ENCODE measurements at regions not wholly inside any gene's neighbourhood (a gene's known extent, or its start where the extent isn't known, plus 50 kb on each side); places are given as distances from the start of the nearest gene placed in this dataset.

DNA sequence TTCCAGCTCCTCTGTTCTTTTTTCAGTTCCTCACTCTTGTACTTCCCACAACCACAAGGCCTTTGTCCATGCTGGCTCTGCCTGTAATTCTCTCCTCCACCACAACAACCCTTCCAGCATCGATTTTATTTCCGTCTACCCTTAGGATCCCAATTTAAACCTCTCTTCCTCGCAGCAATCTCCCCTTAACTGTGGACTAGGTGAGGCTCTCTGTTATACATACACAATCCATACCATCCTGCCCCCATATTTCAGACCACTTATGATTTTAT is 90.4 kb upstream of the ZC3H11B start:
- H3K36me3 ChIP-seq (replicated peaks): no peaks in the 10 kb centered on the region
- DNase-seq: no peak
- H3K27me3 ChIP-seq (replicated peaks): no peaks in the 10 kb centered on the region
- no peak overlapping the region for H3K27ac ChIP-seq
- TF ChIP-seq, protein P1, sequence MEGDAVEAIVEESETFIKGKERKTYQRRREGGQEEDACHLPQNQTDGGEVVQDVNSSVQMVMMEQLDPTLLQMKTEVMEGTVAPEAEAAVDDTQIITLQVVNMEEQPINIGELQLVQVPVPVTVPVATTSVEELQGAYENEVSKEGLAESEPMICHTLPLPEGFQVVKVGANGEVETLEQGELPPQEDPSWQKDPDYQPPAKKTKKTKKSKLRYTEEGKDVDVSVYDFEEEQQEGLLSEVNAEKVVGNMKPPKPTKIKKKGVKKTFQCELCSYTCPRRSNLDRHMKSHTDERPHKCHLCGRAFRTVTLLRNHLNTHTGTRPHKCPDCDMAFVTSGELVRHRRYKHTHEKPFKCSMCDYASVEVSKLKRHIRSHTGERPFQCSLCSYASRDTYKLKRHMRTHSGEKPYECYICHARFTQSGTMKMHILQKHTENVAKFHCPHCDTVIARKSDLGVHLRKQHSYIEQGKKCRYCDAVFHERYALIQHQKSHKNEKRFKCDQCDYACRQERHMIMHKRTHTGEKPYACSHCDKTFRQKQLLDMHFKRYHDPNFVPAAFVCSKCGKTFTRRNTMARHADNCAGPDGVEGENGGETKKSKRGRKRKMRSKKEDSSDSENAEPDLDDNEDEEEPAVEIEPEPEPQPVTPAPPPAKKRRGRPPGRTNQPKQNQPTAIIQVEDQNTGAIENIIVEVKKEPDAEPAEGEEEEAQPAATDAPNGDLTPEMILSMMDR (IDR thresholded peaks at IDR 0.05; ENCODE audit: low read depth, low read length, missing control alignments): peak; percentile 41
- in situ Hi-C loops (cut with HindIII; ENCODE audit: low pct_ligation_motif_present, low sequenced_read_pairs): no loop called here
- no peak overlapping the region for H3K4me3 ChIP-seq (ENCODE audit: low read depth, low read length)

DNA sequence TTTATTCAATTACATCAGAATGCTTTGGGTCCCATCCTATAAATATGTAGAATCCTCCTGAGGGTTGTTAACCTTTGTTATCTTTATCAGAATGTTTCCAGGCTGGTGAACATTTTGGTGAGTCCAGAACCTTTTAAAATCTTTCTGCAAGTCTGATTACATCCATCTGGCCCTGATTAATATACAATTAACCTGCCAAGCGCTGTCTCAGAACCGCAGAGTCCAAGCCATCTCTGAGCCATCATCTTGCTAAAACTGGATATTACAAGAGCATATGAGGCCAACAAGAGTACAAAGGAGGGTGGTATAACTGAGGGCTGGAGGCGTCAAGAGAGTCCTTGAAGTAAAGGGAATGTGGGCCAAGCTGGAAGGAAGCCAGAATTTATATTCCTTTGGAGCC is 88.6 kb upstream of the ZC3H11B start:
- Histone ChIP-seq H3K4me3 (ENCODE audit: low read depth, low read length) (no peak overlapping the region), H3K36me3 (replicated peaks) (no peaks in the 10 kb centered on the region), H3K27me3 (replicated peaks) (no peaks in the 10 kb centered on the region), H3K27ac (no peak overlapping the region)
- in situ Hi-C loops (cut with HindIII; ENCODE audit: low pct_ligation_motif_present, low sequenced_read_pairs): no loop called here
- TF ChIP-seq, protein P1 (IDR thresholded peaks at IDR 0.05; ENCODE audit: low read depth, low read length, missing control alignments): no peak
- DNase-seq: no peak

DNA sequence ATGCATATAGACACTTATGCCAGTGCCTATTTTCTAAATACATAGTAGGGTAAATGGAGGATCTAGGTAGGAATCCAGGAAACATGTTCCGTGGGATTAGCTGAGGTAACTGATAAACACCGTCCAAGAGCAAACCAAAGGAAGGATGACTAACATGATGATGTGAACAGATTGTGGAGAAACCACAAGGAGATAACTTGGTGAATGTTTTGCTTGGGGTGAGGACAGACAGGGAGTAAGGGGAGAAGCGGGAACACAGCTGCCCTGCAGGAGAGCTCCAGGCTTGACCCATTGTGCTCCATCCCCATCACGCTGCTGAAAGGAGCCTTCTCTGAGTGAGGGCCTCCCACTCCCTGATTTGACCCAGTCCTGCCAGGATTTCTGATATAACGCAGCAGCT is 87.0 kb upstream of the ZC3H11B start:
- peak overlapping the region; percentile 48 for H3K27ac ChIP-seq
- DNase-seq: peak; percentile 88

DNA sequence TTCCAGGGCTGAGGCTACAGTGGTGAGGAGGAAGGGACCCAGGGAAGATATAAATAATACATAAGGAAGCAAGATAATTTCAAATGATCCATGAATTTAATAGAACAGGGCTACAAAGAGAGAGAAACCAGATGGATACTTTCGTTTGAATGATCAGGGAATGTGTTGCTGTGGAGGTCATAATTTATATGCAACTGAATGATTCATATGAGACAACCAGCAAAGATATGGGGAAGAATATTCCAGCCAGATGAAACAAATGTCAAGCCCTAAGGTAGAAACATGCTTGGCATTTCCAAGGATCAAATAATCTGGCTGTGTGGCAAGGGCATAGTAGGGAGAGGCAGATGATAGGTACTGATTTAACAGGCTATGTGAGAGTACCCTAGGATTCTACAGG is 84.8 kb upstream of the ZC3H11B start:
- Histone ChIP-seq H3K36me3 (replicated peaks) (no peaks in the 10 kb centered on the region), H3K27me3 (replicated peaks) (no peaks in the 10 kb centered on the region), H3K27ac (no peak overlapping the region), H3K4me3 (ENCODE audit: low read depth, low read length) (no peak overlapping the region)
- in situ Hi-C loops (cut with HindIII; ENCODE audit: low pct_ligation_motif_present, low sequenced_read_pairs): no loop called here
- TF ChIP-seq, protein P1 (IDR thresholded peaks at IDR 0.05; ENCODE audit: low read depth, low read length, missing control alignments): no peak
- no peak for DNase-seq

More for the DNA sequence above, 87.0 kb upstream of the ZC3H11B start:
- TF ChIP-seq, protein P1 (IDR thresholded peaks at IDR 0.05; ENCODE audit: low read depth, low read length, missing control alignments): no peak
- H3K4me3 ChIP-seq (ENCODE audit: low read depth, low read length): no peak overlapping the region
- no peaks in the 10 kb centered on the region for H3K36me3 ChIP-seq (replicated peaks)
- H3K27me3 ChIP-seq (replicated peaks): no peaks in the 10 kb centered on the region
- in situ Hi-C loops (cut with HindIII; ENCODE audit: low pct_ligation_motif_present, low sequenced_read_pairs): no loop called here

DNA sequence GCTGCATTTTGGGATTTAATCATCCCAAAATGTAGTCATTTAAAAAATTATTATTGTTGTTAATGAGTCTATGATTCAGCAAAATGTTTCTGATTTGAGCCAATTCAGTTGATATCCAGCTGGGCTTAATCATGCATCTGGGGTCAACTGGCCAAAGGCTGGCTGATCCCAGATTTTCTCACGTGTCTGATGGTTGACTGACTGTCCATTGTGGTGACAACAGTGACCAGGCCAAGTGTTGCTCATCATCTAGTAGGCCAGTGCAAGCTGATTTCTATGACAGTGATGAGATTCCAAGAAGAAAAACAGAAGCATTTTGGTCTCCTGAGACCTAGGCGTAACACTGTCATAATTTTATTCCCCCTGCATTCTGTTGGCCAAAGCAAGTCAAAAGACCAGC is 80.1 kb upstream of the ZC3H11B start:
- H3K27me3 ChIP-seq (replicated peaks): no peaks in the 10 kb centered on the region
- H3K27ac ChIP-seq: no peak overlapping the region
- in situ Hi-C loops (cut with HindIII; ENCODE audit: low pct_ligation_motif_present, low sequenced_read_pairs): no loop called here
- no peak for DNase-seq
- no peak overlapping the region for H3K4me3 ChIP-seq (ENCODE audit: low read depth, low read length)
- TF ChIP-seq, protein P1 (IDR thresholded peaks at IDR 0.05; ENCODE audit: low read depth, low read length, missing control alignments): no peak
- H3K36me3 ChIP-seq (replicated peaks): no peaks in the 10 kb centered on the region

DNA sequence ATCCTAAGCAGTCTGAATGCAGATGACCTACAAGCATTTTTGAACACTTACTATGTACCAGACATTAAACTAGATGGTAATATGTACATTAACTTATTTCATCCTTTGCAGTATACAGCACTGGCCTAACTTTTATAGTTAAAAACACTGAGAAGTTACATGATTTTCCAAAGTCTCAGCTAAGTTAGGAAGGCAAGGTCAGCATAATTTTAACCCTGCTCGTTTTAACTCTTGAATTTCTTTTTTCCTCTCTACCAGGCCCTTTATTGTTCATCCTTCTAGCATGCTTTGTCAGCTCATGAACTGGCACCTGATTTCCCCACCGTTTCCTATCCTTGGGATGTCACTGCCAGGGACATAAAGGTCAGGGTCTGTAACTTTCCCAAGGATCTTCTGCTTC is 76.9 kb upstream of the ZC3H11B start:
- TF ChIP-seq, protein P1 (IDR thresholded peaks at IDR 0.05; ENCODE audit: low read depth, low read length, missing control alignments): no peak
- Histone ChIP-seq H3K4me3 (ENCODE audit: low read depth, low read length) (no peak overlapping the region), H3K27ac (no peak overlapping the region), H3K36me3 (replicated peaks) (no peaks in the 10 kb centered on the region), H3K27me3 (replicated peaks) (no peaks in the 10 kb centered on the region)
- DNase-seq: no peak
- in situ Hi-C loops (cut with HindIII; ENCODE audit: low pct_ligation_motif_present, low sequenced_read_pairs): no loop called here

Measured in brain microvascular endothelial cell (primary cell).